ENCODE measurements at regions not wholly inside any gene's neighbourhood (a gene's known extent, or its start where the extent isn't known, plus 50 kb on each side); places are given as distances from the start of the nearest gene placed in this dataset.

DNA sequence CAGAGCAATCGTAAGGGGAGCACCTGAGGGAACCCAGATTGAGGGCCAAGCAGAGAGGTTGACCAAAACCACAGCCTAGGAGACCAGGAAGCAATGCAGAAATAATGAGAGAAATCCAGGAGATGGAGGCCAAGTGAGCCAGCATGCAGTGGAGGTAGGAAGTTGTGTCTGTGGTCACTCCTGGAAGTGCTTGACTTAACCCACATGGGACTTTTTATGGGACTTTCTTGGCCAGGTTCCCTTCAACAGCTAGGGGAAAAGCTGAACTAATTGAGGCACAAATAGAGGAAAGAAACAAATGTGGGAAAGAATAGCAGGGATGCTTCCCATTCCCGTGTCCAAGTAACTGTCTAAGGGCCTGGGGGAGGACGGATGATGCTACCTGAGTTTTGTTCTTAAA lies 293.2 kb upstream of the CLINT1 start:
- no peaks in the 10 kb centered on the region for H3K36me3 ChIP-seq (ENCODE audit: low read length)
- H4K20me1 ChIP-seq (ENCODE audit: low read depth, low read length) = no peaks in the 10 kb centered on the region
- H3K4me3 ChIP-seq (ENCODE audit: insufficient read depth, low read length, poor library complexity, severe bottlenecking) = no peak overlapping the region
- H3K4me2 ChIP-seq (ENCODE audit: low read depth, low read length, poor library complexity, severe bottlenecking) = no peak overlapping the region
- no peaks in the 10 kb centered on the region for H3K79me2 ChIP-seq (ENCODE audit: insufficient read depth, low read length)
- no peak overlapping the region for H3K27ac ChIP-seq (ENCODE audit: low read depth, low read length)
- no peaks in the 10 kb centered on the region for H3K27me3 ChIP-seq (ENCODE audit: low read length)
- H3K9me2 ChIP-seq (replicated peaks; ENCODE audit: insufficient read depth, low read length) = no peaks in the 10 kb centered on the region
- H3K9ac ChIP-seq (ENCODE audit: low read length) = no peak overlapping the region
- H3K9me3 ChIP-seq (ENCODE audit: insufficient read depth, low read length) = no peaks in the 10 kb centered on the region
- H3F3A ChIP-seq (ENCODE audit: insufficient read depth) = no peaks in the 10 kb centered on the region
- TF ChIP-seq, protein P1, sequence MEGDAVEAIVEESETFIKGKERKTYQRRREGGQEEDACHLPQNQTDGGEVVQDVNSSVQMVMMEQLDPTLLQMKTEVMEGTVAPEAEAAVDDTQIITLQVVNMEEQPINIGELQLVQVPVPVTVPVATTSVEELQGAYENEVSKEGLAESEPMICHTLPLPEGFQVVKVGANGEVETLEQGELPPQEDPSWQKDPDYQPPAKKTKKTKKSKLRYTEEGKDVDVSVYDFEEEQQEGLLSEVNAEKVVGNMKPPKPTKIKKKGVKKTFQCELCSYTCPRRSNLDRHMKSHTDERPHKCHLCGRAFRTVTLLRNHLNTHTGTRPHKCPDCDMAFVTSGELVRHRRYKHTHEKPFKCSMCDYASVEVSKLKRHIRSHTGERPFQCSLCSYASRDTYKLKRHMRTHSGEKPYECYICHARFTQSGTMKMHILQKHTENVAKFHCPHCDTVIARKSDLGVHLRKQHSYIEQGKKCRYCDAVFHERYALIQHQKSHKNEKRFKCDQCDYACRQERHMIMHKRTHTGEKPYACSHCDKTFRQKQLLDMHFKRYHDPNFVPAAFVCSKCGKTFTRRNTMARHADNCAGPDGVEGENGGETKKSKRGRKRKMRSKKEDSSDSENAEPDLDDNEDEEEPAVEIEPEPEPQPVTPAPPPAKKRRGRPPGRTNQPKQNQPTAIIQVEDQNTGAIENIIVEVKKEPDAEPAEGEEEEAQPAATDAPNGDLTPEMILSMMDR (IDR thresholded peaks at IDR 0.05; ENCODE audit: insufficient read depth, low read length, poor library complexity, severe bottlenecking) = no peak
- TF ChIP-seq EZH2phosphoT487 (conservative IDR thresholded peaks at IDR 0.05; ENCODE audit: low read length) = no peak
- no peak overlapping the region for H2AFZ ChIP-seq (ENCODE audit: low read depth, low read length, severe bottlenecking)

DNA sequence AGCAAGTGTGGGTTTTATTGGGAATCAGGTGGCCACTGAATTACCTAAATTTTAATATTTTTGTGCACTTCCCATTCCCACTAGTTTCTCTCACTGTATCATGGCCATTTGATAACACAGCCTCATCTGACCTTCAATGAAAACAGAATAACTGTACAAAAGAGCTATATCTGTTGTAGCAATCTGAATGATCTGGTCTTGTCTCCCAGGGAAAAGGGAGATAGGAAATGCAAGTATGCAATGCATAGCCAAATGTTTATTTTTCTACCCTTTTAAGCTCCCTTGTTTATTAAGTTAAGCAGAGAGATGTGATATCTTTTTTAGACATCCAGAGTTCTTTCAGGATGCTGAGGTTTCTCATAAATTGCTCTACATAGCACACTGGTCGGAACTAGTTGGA lies 288.3 kb upstream of the CLINT1 start:
- H3K27ac ChIP-seq (ENCODE audit: low read depth, low read length) = no peak overlapping the region
- no peak for TF ChIP-seq EZH2phosphoT487 (conservative IDR thresholded peaks at IDR 0.05; ENCODE audit: low read length)
- TF ChIP-seq, protein P1 (IDR thresholded peaks at IDR 0.05; ENCODE audit: insufficient read depth, low read length, poor library complexity, severe bottlenecking) = no peak
- H3K36me3 ChIP-seq (ENCODE audit: low read length) = no peaks in the 10 kb centered on the region
- no peaks in the 10 kb centered on the region for H3F3A ChIP-seq (ENCODE audit: insufficient read depth)
- H3K27me3 ChIP-seq (ENCODE audit: low read length) = no peaks in the 10 kb centered on the region
- H2AFZ ChIP-seq (ENCODE audit: low read depth, low read length, severe bottlenecking) = no peak overlapping the region
- no peaks in the 10 kb centered on the region for H3K9me2 ChIP-seq (replicated peaks; ENCODE audit: insufficient read depth, low read length)
- H3K9ac ChIP-seq (ENCODE audit: low read length) = no peak overlapping the region
- no peak overlapping the region for H3K4me3 ChIP-seq (ENCODE audit: insufficient read depth, low read length, poor library complexity, severe bottlenecking)
- no peaks in the 10 kb centered on the region for H4K20me1 ChIP-seq (ENCODE audit: low read depth, low read length)
- no peaks in the 10 kb centered on the region for H3K79me2 ChIP-seq (ENCODE audit: insufficient read depth, low read length)
- no peaks in the 10 kb centered on the region for H3K9me3 ChIP-seq (ENCODE audit: insufficient read depth, low read length)
- no peak overlapping the region for H3K4me2 ChIP-seq (ENCODE audit: low read depth, low read length, poor library complexity, severe bottlenecking)

DNA sequence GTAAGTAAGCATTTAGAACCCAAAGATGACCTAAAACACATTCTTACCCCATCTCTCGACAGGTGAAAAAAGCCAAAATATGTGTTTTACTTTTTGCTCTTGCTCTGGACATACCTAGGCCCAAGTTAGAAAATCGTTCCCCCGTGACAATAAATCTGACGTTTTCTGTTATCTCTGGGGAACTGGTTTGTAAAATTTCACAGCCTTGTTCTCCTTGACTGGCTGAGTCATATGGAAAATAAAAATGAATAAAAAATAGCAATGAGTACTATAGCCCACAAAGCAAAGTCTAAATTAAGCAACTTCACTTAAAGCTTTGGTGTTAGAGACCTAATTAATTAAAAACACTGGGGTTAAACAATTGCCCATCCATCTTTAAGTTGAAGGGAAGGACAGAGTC lies 286.9 kb upstream of the CLINT1 start:
- TF ChIP-seq, protein P1 (IDR thresholded peaks at IDR 0.05; ENCODE audit: insufficient read depth, low read length, poor library complexity, severe bottlenecking) = no peak
- H3K27ac ChIP-seq (ENCODE audit: low read depth, low read length) = no peak overlapping the region
- no peak overlapping the region for H3K4me2 ChIP-seq (ENCODE audit: low read depth, low read length, poor library complexity, severe bottlenecking)
- H3K9ac ChIP-seq (ENCODE audit: low read length) = no peak overlapping the region
- no peaks in the 10 kb centered on the region for H3K9me2 ChIP-seq (replicated peaks; ENCODE audit: insufficient read depth, low read length)
- H3K36me3 ChIP-seq (ENCODE audit: low read length) = no peaks in the 10 kb centered on the region
- no peaks in the 10 kb centered on the region for H3K9me3 ChIP-seq (ENCODE audit: insufficient read depth, low read length)
- no peaks in the 10 kb centered on the region for H3K79me2 ChIP-seq (ENCODE audit: insufficient read depth, low read length)
- no peak overlapping the region for H3K4me3 ChIP-seq (ENCODE audit: insufficient read depth, low read length, poor library complexity, severe bottlenecking)
- H3K27me3 ChIP-seq (ENCODE audit: low read length) = no peaks in the 10 kb centered on the region
- no peak overlapping the region for H2AFZ ChIP-seq (ENCODE audit: low read depth, low read length, severe bottlenecking)
- H3F3A ChIP-seq (ENCODE audit: insufficient read depth) = no peaks in the 10 kb centered on the region
- no peaks in the 10 kb centered on the region for H4K20me1 ChIP-seq (ENCODE audit: low read depth, low read length)

DNA sequence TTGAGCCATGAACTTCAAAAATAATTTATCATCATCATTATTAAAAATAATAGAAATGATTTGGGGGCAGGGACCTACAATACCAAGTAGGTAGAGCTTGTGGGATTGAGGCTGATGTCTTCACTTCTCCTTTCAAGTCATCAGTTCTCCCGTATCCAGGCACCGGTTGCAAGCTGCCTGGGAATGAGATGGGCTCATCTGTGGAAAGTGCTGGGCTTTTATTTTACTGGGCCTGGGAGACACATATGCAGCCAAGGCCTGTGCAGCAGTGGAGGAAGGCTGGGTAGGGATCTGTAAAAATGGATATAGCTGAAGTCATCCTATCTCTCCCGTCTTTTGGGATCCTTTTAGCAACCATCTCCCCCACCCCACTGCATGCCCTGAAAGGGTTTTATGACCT lies 284.1 kb upstream of the CLINT1 start:
- H3K9me3 ChIP-seq (ENCODE audit: insufficient read depth, low read length) = no peaks in the 10 kb centered on the region
- H4K20me1 ChIP-seq (ENCODE audit: low read depth, low read length) = no peaks in the 10 kb centered on the region
- H3K27me3 ChIP-seq (ENCODE audit: low read length) = no peaks in the 10 kb centered on the region
- H3K79me2 ChIP-seq (ENCODE audit: insufficient read depth, low read length) = no peaks in the 10 kb centered on the region
- no peaks in the 10 kb centered on the region for H3K36me3 ChIP-seq (ENCODE audit: low read length)
- no peak overlapping the region for H3K4me2 ChIP-seq (ENCODE audit: low read depth, low read length, poor library complexity, severe bottlenecking)
- no peak overlapping the region for H3K4me3 ChIP-seq (ENCODE audit: insufficient read depth, low read length, poor library complexity, severe bottlenecking)
- H3K27ac ChIP-seq (ENCODE audit: low read depth, low read length) = no peak overlapping the region
- H3K9me2 ChIP-seq (replicated peaks; ENCODE audit: insufficient read depth, low read length) = no peaks in the 10 kb centered on the region
- TF ChIP-seq, protein P1 (IDR thresholded peaks at IDR 0.05; ENCODE audit: insufficient read depth, low read length, poor library complexity, severe bottlenecking) = no peak
- no peak for TF ChIP-seq EZH2phosphoT487 (conservative IDR thresholded peaks at IDR 0.05; ENCODE audit: low read length)
- H3K9ac ChIP-seq (ENCODE audit: low read length) = no peak overlapping the region
- no peak overlapping the region for H2AFZ ChIP-seq (ENCODE audit: low read depth, low read length, severe bottlenecking)
- H3F3A ChIP-seq (ENCODE audit: insufficient read depth) = no peaks in the 10 kb centered on the region

Data from SU-DHL-6 (cell line).